H9 (cell line): ENCODE measurements at regions not wholly inside any gene's neighbourhood (a gene's known extent, or its start where the extent isn't known, plus 50 kb on each side); places are given as distances from the start of the nearest gene placed in this dataset.

Experiments used
- DNase-seq: peaks from one replicate; pipeline ENCODE4 v3.0.0-alpha.2; 2017
- H2AFZ ChIP-seq: one replicate; pipeline ENCODE4 v1.6.1; 2013; ENCODE audit warnings: mild to moderate bottlenecking, low read length, control low read depth, moderate library complexity
- H2AK5ac ChIP-seq: 2 replicates; pipeline ENCODE4 v1.6.1; 2013; ENCODE audit warnings: low read length, control low read depth, mixed read lengths; ENCODE audit not compliant: insufficient read length
- H2BK120ac ChIP-seq: one replicate; pipeline ENCODE4 v1.6.1; 2013; ENCODE audit warnings: low read depth, mild to moderate bottlenecking, low read length, control low read depth, inconsistent platforms; ENCODE audit not compliant: poor library complexity, severe bottlenecking
- H2BK12ac ChIP-seq: 2 replicates; pipeline ENCODE4 v1.6.1; 2013; ENCODE audit warnings: low read length, control low read depth, mixed read lengths, low read depth; ENCODE audit not compliant: insufficient read length
- H2BK15ac ChIP-seq: 2 replicates; pipeline ENCODE4 v1.6.1; 2013; ENCODE audit warnings: low read depth, low read length, control low read depth
- H2BK20ac ChIP-seq: one replicate; pipeline ENCODE4 v1.6.1; 2013; ENCODE audit warnings: low read depth, mild to moderate bottlenecking, low read length, control low read depth, inconsistent platforms; ENCODE audit not compliant: poor library complexity, severe bottlenecking
- H2BK5ac ChIP-seq: 2 replicates; pipeline ENCODE4 v1.6.1; 2013; ENCODE audit warnings: low read length, control low read depth, mixed read lengths; ENCODE audit not compliant: insufficient read length
- H3K14ac ChIP-seq: 2 replicates; pipeline ENCODE4 v1.6.1; 2013; ENCODE audit warnings: low read length, control low read depth; ENCODE audit not compliant: insufficient read depth
- H3K18ac ChIP-seq: 2 replicates; pipeline ENCODE4 v1.6.1; 2013; ENCODE audit warnings: low read depth, mild to moderate bottlenecking, mixed read lengths, low read length, control low read depth; ENCODE audit not compliant: insufficient read length
- H3K23ac ChIP-seq: 2 replicates; pipeline ENCODE4 v1.6.1; 2013; ENCODE audit warnings: low read length, control low read depth, mixed read lengths, low read depth; ENCODE audit not compliant: insufficient read length
- H3K23me2 ChIP-seq: 2 replicates; pipeline ENCODE4 v1.6.1; 2013; ENCODE audit warnings: low read depth, mild to moderate bottlenecking, mixed read lengths, low read length, control low read depth; ENCODE audit not compliant: insufficient read length, poor library complexity, severe bottlenecking
- H3K27ac ChIP-seq: 2 replicates; pipeline ENCODE4 v1.5.1; 2013; ENCODE audit warnings: low read length, control low read depth, mixed read lengths, low read depth; ENCODE audit not compliant: insufficient read length
- H3K27me3 ChIP-seq: 2 replicates; pipeline ENCODE4 v1.6.1; 2013; ENCODE audit warnings: low read length, control low read depth, inconsistent platforms; ENCODE audit not compliant: insufficient read depth
- H3K4ac ChIP-seq: 2 replicates; pipeline ENCODE4 v1.6.1; 2013; ENCODE audit warnings: low read depth, mild to moderate bottlenecking, control low read depth, inconsistent platforms, low read length, moderate library complexity
- H3K4me1 ChIP-seq: 2 replicates; pipeline ENCODE4 v1.6.1; 2013; ENCODE audit warnings: low read length, control low read depth, inconsistent platforms; ENCODE audit not compliant: insufficient read depth
- H3K4me2 ChIP-seq: 2 replicates; pipeline ENCODE4 v1.6.1; 2013; ENCODE audit warnings: low read length, control low read depth, mixed read lengths; ENCODE audit not compliant: insufficient read length, insufficient read depth
- H3K56ac ChIP-seq: 2 replicates; pipeline ENCODE4 v1.6.1; 2013; ENCODE audit warnings: low read depth, mild to moderate bottlenecking, mixed read lengths, low read length, control low read depth; ENCODE audit not compliant: insufficient read length
- H3K79me1 ChIP-seq: 2 replicates; pipeline ENCODE4 v1.6.1; 2013; ENCODE audit warnings: low read depth, mild to moderate bottlenecking, moderate library complexity, low read length, control low read depth, inconsistent platforms; ENCODE audit not compliant: insufficient read depth, poor library complexity, severe bottlenecking
- H3K79me2 ChIP-seq: 2 replicates; pipeline ENCODE4 v1.6.1; 2013; ENCODE audit warnings: low read length, control low read depth, inconsistent platforms; ENCODE audit not compliant: insufficient read depth
- H3K9ac ChIP-seq: 2 replicates; pipeline ENCODE4 v1.6.1; 2013; ENCODE audit warnings: low read length, control low read depth, mixed read lengths; ENCODE audit not compliant: insufficient read length; ENCODE audit errors: extremely low read depth
- H3K9me3 ChIP-seq: one replicate; pipeline ENCODE4 v1.6.1; 2013; ENCODE audit warnings: low read depth, low read length, inconsistent platforms; ENCODE audit not compliant: control insufficient read depth
- H3T11ph ChIP-seq: one replicate; pipeline ENCODE4 v1.6.1; 2013; ENCODE audit warnings: mild to moderate bottlenecking, low read length, control low read depth, inconsistent platforms
- H4K20me1 ChIP-seq: one replicate; pipeline ENCODE4 v1.6.1; 2013; ENCODE audit not compliant: control insufficient read depth, insufficient read length, insufficient read depth
- H4K5ac ChIP-seq: 2 replicates; pipeline ENCODE4 v1.6.1; 2013; ENCODE audit warnings: low read depth, mild to moderate bottlenecking, mixed read lengths, low read length, control low read depth; ENCODE audit not compliant: insufficient read length
- H4K8ac ChIP-seq: replicated peaks from 2 replicates; pipeline ENCODE4 v1.6.1; 2013; ENCODE audit warnings: low read length, control low read depth, mixed read lengths, low read depth; ENCODE audit not compliant: insufficient read length
- H4K91ac ChIP-seq: 2 replicates; pipeline ENCODE4 v1.6.1; 2013; ENCODE audit warnings: low read depth, mild to moderate bottlenecking, moderate library complexity, mixed read lengths, low read length, control low read depth; ENCODE audit not compliant: insufficient read length
- H3K27ac Mint-ChIP-seq, 3 experiments: 2 replicates in 2 of 3; 3 replicates in 1 of 3; pipeline ENCODE4 v1.8.0; 2020 to 2021; ENCODE audit warnings: mixed read lengths in 3 of 3, mild to moderate bottlenecking in 1 of 3, moderate library complexity in 1 of 3
- H3K27me3 Mint-ChIP-seq: 2 replicates; pipeline ENCODE4 v1.8.0; 2021; ENCODE audit warnings: low read depth, mild to moderate bottlenecking, moderate library complexity, mixed read lengths
- H3K36me3 Mint-ChIP-seq, 3 experiments: 2 replicates in 2 of 3; 3 replicates in 1 of 3; pipeline ENCODE4 v1.8.0; 2020 to 2021; ENCODE audit warnings: low read depth in 3 of 3, mixed read lengths in 3 of 3; ENCODE audit not compliant: insufficient read depth in 1 of 3
- H3K4me1 Mint-ChIP-seq, 2 experiments: 2 replicates each; pipeline ENCODE4 v1.8.0; 2020; ENCODE audit warnings: mixed read lengths in 2 of 2
- H3K4me3 Mint-ChIP-seq, 2 experiments: 2 replicates in 1 of 2; 3 replicates in 1 of 2; pipeline ENCODE4 v1.8.0; 2020 to 2021; ENCODE audit warnings: mild to moderate bottlenecking in 2 of 2, mixed read lengths in 2 of 2, moderate library complexity in 1 of 2
- H3K9me3 Mint-ChIP-seq, 2 experiments: 2 replicates in 1 of 2; 3 replicates in 1 of 2; pipeline ENCODE4 v1.8.0; 2020; ENCODE audit warnings: mild to moderate bottlenecking in 2 of 2, mixed read lengths in 2 of 2, moderate library complexity in 1 of 2
- WGBS: extraction: QIAGEN DNeasy Blood & Tissue Kit; methylation state at CpG from one replicate; pipeline ENCODE4 v1.1.7; 2013; ENCODE audit warnings: missing lambda C conversion rate, low lambda C conversion rate, mixed read lengths; ENCODE audit not compliant: insufficient read length; ENCODE audit errors: extremely low coverage; 5-methylcytosine and 5-hydroxymethylcytosine counted together
- TF ChIP-seq, protein P1 (sequence below): fragments of 200-600 bp; sonication (generic); conservative IDR thresholded peaks from 3 replicates; pipeline ENCODE4 v1.8.0; 2021; ENCODE audit warnings: antibody characterized with exemption, mild to moderate bottlenecking

DNA sequence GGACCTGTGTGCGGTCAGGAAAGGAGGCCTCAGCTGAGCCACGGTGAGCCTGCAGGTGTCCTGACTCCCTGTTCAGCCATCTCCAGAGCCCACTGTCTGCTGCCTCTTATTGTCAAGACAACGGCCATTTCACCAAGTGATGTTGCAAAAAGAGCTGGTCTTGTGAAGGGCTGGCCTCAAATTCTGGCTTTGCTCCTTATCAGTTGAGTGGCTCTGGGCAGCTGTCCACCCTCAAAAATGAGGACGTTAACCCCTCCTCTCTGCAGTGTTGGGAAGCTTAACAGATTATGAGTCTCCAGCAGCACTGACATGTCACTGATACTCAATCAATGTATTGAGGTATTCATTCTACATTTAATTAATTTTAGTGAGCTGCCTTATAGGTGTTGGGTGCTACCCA is 171.1 kb upstream of the TOX3 start:
- no peak overlapping the region for H3K4me2 ChIP-seq

More for the DNA sequence above, 171.1 kb upstream of the TOX3 start:
- Mint-ChIP-seq H3K27me3 (no peaks in the 10 kb centered on the region; the same call in none of the 2 replicates), H3K4me1 (no peaks in the 10 kb centered on the region), H3K9me3 (no peaks in the 10 kb centered on the region; a peak in 1 of 5 replicates), H3K4me3 (no peak overlapping the region), H3K36me3 (no peaks in the 10 kb centered on the region), H3K27ac (no peak overlapping the region)
- Histone ChIP-seq H3K27ac (no peak overlapping the region), H4K8ac (no peak overlapping the region), H2BK5ac (no peak overlapping the region), H3K56ac (no peak overlapping the region), H3K79me2 (no peaks in the 10 kb centered on the region), H3K27me3 (no peaks in the 10 kb centered on the region), H3K4me1 (no peaks in the 10 kb centered on the region), H2AK5ac (no peak overlapping the region), H2BK20ac (no peak overlapping the region), H2BK120ac (no peak overlapping the region), H3K14ac (no peak overlapping the region; the same call in 1 of the 2 replicates), H3K18ac (no peak overlapping the region), H3K79me1 (no peaks in the 10 kb centered on the region), H3K4ac (no peak overlapping the region), H4K20me1 (no peaks in the 10 kb centered on the region), H4K91ac (no peak overlapping the region), H3K9me3 (no peaks in the 10 kb centered on the region), H4K5ac (no peak overlapping the region), H3K9ac (no peak overlapping the region), H2BK12ac (no peak overlapping the region), H3T11ph (no peak overlapping the region), H3K23me2 (no peaks in the 10 kb centered on the region), H2BK15ac (no peak overlapping the region), H3K23ac (no peak overlapping the region), H2AFZ (no peak overlapping the region)
- no CpG with 5 or more reads among the region's 4 CpGs for WGBS
- DNase-seq, result no peak
- TF ChIP-seq, protein P1, sequence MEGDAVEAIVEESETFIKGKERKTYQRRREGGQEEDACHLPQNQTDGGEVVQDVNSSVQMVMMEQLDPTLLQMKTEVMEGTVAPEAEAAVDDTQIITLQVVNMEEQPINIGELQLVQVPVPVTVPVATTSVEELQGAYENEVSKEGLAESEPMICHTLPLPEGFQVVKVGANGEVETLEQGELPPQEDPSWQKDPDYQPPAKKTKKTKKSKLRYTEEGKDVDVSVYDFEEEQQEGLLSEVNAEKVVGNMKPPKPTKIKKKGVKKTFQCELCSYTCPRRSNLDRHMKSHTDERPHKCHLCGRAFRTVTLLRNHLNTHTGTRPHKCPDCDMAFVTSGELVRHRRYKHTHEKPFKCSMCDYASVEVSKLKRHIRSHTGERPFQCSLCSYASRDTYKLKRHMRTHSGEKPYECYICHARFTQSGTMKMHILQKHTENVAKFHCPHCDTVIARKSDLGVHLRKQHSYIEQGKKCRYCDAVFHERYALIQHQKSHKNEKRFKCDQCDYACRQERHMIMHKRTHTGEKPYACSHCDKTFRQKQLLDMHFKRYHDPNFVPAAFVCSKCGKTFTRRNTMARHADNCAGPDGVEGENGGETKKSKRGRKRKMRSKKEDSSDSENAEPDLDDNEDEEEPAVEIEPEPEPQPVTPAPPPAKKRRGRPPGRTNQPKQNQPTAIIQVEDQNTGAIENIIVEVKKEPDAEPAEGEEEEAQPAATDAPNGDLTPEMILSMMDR, result no peak
